ENCODE measurements at regions not wholly inside any gene's neighbourhood (a gene's known extent, or its start where the extent isn't known, plus 50 kb on each side); places are given as distances from the start of the nearest gene placed in this dataset.

GRCh38 chr15:38071211-38071972 is 137.0 kb downstream of the TMCO5A start:
- TF ChIP-seq CTCF (IDR thresholded peaks at IDR 0.05) (no peak), EZH2 (IDR thresholded peaks at IDR 0.05; ENCODE audit: borderline replicate concordance, insufficient read depth, low read depth, low read length, poor library complexity, severe bottlenecking) (no peak)
